GM23338 (cell line): ENCODE measurements at regions not wholly inside any gene's neighbourhood (a gene's known extent, or its start where the extent isn't known, plus 50 kb on each side); places are given as distances from the start of the nearest gene placed in this dataset.

Experiments
- CREB1 ChIP-seq: fragments of 250-450 bp; sonication (Bioruptor Pico); IDR thresholded peaks from 2 replicates; pipeline ENCODE4 v1.5.0; 2020; ENCODE audit warnings: low read depth, mild to moderate bottlenecking, moderate library complexity
- CTCF ChIP-seq, 2 experiments: fragments of 200-600 bp in 1 of 2; sonication (generic) in 1 of 2; conservative IDR thresholded peaks; 2 replicates each; pipeline versions ENCODE4 v1.5.1 to v1.6.1; 2016 to 2017; ENCODE audit warnings: antibody characterized with exemption in 2 of 2, low read depth in 2 of 2, mild to moderate bottlenecking in 2 of 2, moderate library complexity in 1 of 2
- ETS1 ChIP-seq: IDR thresholded peaks from 2 replicates; pipeline ENCODE4 v1.6.1; 2016; ENCODE audit warnings: antibody characterized with exemption
- EZH2 ChIP-seq: fragments of 200-600 bp; sonication (generic); IDR thresholded peaks from one replicate; pipeline ENCODE4 v1.8.0; 2017; ENCODE audit warnings: antibody characterized with exemption, mild to moderate bottlenecking, low read depth; ENCODE audit not compliant: unreplicated experiment
- EZH2phosphoT487 ChIP-seq: fragments of 200-600 bp; sonication (generic); IDR thresholded peaks from one replicate; pipeline ENCODE4 v1.8.1; 2018; ENCODE audit warnings: antibody characterized with exemption; ENCODE audit not compliant: unreplicated experiment
- JUNB ChIP-seq: IDR thresholded peaks from one replicate; pipeline ENCODE4 v1.6.1; 2016; ENCODE audit warnings: antibody characterized with exemption; ENCODE audit not compliant: unreplicated experiment
- NANOG ChIP-seq: IDR thresholded peaks from 2 replicates; pipeline ENCODE4 v1.6.1; 2016; ENCODE audit warnings: antibody characterized with exemption, borderline replicate concordance
- POLR2AphosphoS5 ChIP-seq: IDR thresholded peaks from 2 replicates; pipeline ENCODE4 v1.6.1; 2016; ENCODE audit warnings: antibody characterized with exemption, low read depth
- REST ChIP-seq: IDR thresholded peaks from one replicate; pipeline ENCODE4 v1.6.1; 2018; ENCODE audit warnings: antibody characterized with exemption; ENCODE audit not compliant: unreplicated experiment
- STAT1 ChIP-seq: IDR thresholded peaks from one replicate; pipeline ENCODE4 v1.6.1; 2016; ENCODE audit warnings: antibody characterized with exemption; ENCODE audit not compliant: unreplicated experiment
- ZNF114 ChIP-seq: fragments of 250-450 bp; sonication (Bioruptor Pico); IDR thresholded peaks from 2 replicates; pipeline ENCODE4 v1.5.0; 2020; ENCODE audit warnings: mild to moderate bottlenecking, moderate library complexity
- ZNF331 ChIP-seq: fragments of 250-450 bp; sonication (Bioruptor Pico); IDR thresholded peaks from 2 replicates; pipeline ENCODE4 v1.5.0; 2020; ENCODE audit warnings: low read depth, mild to moderate bottlenecking, moderate library complexity
- ZNF462 ChIP-seq: fragments of 250-450 bp; sonication (Bioruptor Pico); IDR thresholded peaks from 2 replicates; pipeline ENCODE4 v1.5.0; 2020; ENCODE audit warnings: mild to moderate bottlenecking, moderate library complexity

GRCh38 chr10:43876976-43877375 lies 228.3 kb upstream of the ZNF32 start:
- TF ChIP-seq JUNB (no peak), CTCF (conservative IDR thresholded peaks at IDR 0.05; ENCODE audit: low read depth in 2 of 2) (no peak), POLR2AphosphoS5 (no peak), EZH2 (no peak), CREB1 (no peak), EZH2phosphoT487 (no peak), STAT1 (no peak), ZNF114 (CRISPR knock-in tag) (no peak), NANOG (no peak), REST (no peak), ZNF462 (CRISPR knock-in tag) (no peak), ZNF331 (CRISPR knock-in tag) (no peak), ETS1 (no peak)
